PC-3 (cell line): ENCODE measurements at regions not wholly inside any gene's neighbourhood (a gene's known extent, or its start where the extent isn't known, plus 50 kb on each side); places are given as distances from the start of the nearest gene placed in this dataset.

Experiments
- CTCF ChIP-seq: fragments of 300-600 bp; sonication (generic); conservative IDR thresholded peaks from 2 replicates; pipeline ENCODE4 v1.5.1; 2017; ENCODE audit warnings: antibody characterized with exemption, low read depth, mild to moderate bottlenecking, low read length
- EZH2 ChIP-seq: fragments of 300-600 bp; sonication (generic); IDR thresholded peaks from one replicate; pipeline ENCODE4 v1.6.1; 2017; ENCODE audit warnings: antibody characterized with exemption, mild to moderate bottlenecking, low read length; ENCODE audit not compliant: unreplicated experiment
- EZH2phosphoT487 ChIP-seq: fragments of 300-600 bp; sonication (generic); IDR thresholded peaks from 2 replicates; pipeline ENCODE4 v1.6.1; 2018; ENCODE audit warnings: mild to moderate bottlenecking, antibody characterized with exemption, low read length, borderline replicate concordance

GRCh38 chr5:167348251-167348926, 943.1 kb upstream of the WWC1 start:
- no peak for TF ChIP-seq CTCF
- TF ChIP-seq EZH2, result no peak
- TF ChIP-seq EZH2phosphoT487, result no peak
